HepG2 (cell line): ENCODE measurements at regions not wholly inside any gene's neighbourhood (a gene's known extent, or its start where the extent isn't known, plus 50 kb on each side); places are given as distances from the start of the nearest gene placed in this dataset.

Experiments used
- ATAC-seq: fragments of 200-7000 bp; cut with Tn5 transposase; 3 replicates; pipeline ENCODE4 v1.9.1; 2020; ENCODE audit warnings: mild to moderate bottlenecking, moderate library complexity
- BruUV-seq: library from RNA; stranded (reverse); fragments of 400-500 nt; replicated peaks from 2 replicates; lab custom pipeline; 2021; lab: Mats Ljungman, UMichigan
- CTCF ChIA-PET: fragments of 300-600 bp; formaldehyde crosslinking; extraction: SDS; loops from one replicate; lab custom pipeline; 2021; ENCODE audit warnings: low total read pairs, inconsistent platforms, low intra/inter-chr PET ratio; lab: Yijun Ruan, JAX
- POLR2A ChIA-PET: fragments of 350-600 bp; sonication (Branson Sonifier 250); formaldehyde crosslinking; loops from one replicate; lab custom pipeline; 2020; ENCODE audit warnings: antibody characterized with exemption, inconsistent platforms; lab: Yijun Ruan, JAX
- DNase-seq: peaks from one replicate; pipeline ENCODE4 v3.0.0-alpha.2; 2015; ENCODE audit warnings: low spot score
- FAIRE-seq: peaks from 3 replicates; lab custom pipeline; 2011; peaks lifted over from hg19 to GRCh38; lab: Jason Lieb, UNC
- H2AFZ ChIP-seq: one replicate; pipeline ENCODE4 v1.6.1; 2011; ENCODE audit warnings: low read length, inconsistent platforms
- H3K27ac ChIP-seq: fragments of 300-600 bp; 3 replicates; pipeline ENCODE4 v1.8.0; 2011; ENCODE audit warnings: mixed run types, mild to moderate bottlenecking, mixed read lengths, low read length, inconsistent platforms; ENCODE audit not compliant: insufficient read depth; ENCODE audit errors: extremely low read length
- H3K27me3 ChIP-seq, 2 experiments: fragments of 200-600 bp in 1 of 2; 2 replicates in 1 of 2; 3 replicates in 1 of 2; pipeline versions ENCODE4 v1.6.0 to v1.8.0; 2011; ENCODE audit warnings: low read length in 2 of 2, mild to moderate bottlenecking in 2 of 2, moderate library complexity in 2 of 2, inconsistent platforms in 1 of 2; ENCODE audit not compliant: insufficient read depth in 2 of 2, control insufficient read depth in 1 of 2
- H3K36me3 ChIP-seq, 2 experiments: fragments of 200-600 bp in 1 of 2; replicated peaks in 1 of 2; 2 replicates in 1 of 2; 3 replicates in 1 of 2; pipeline versions ENCODE4 v1.5.1 to v1.8.0; 2011; ENCODE audit warnings: low read length in 2 of 2, inconsistent platforms in 1 of 2; ENCODE audit not compliant: insufficient read depth in 2 of 2, control insufficient read depth in 1 of 2
- H3K4me1 ChIP-seq: 2 replicates; pipeline ENCODE4 v1.5.1; 2012; ENCODE audit warnings: low read length, inconsistent platforms; ENCODE audit not compliant: insufficient read depth
- H3K4me2 ChIP-seq: 2 replicates; pipeline ENCODE4 v1.6.0; 2011; ENCODE audit warnings: low read depth, low read length, inconsistent platforms
- H3K4me3 ChIP-seq, 3 experiments: fragments of 200-600 bp in 1 of 3; sonication (generic), shearing (Covaris generic) in 1 of 3; replicated peaks in 1 of 3; 2 replicates each; pipeline ENCODE4 v1.5.1; 2011 to 2016; ENCODE audit warnings: low read length in 3 of 3, inconsistent platforms in 2 of 3, low read depth in 2 of 3, mild to moderate bottlenecking in 2 of 3, control low read depth in 1 of 3, mixed read lengths in 1 of 3; ENCODE audit not compliant: insufficient read depth in 1 of 3
- H3K79me2 ChIP-seq: one replicate; pipeline ENCODE4 v1.6.1; 2011; ENCODE audit warnings: low read length, inconsistent platforms; ENCODE audit not compliant: insufficient read depth
- H3K9ac ChIP-seq: 2 replicates; pipeline ENCODE4 v1.6.0; 2011; ENCODE audit warnings: mild to moderate bottlenecking, low read depth, low read length, inconsistent platforms; ENCODE audit not compliant: insufficient read depth
- H3K9me3 ChIP-seq: 2 replicates; pipeline ENCODE4 v1.5.1; 2012; ENCODE audit warnings: mild to moderate bottlenecking, low read length
- H4K20me1 ChIP-seq: 2 replicates; pipeline ENCODE4 v1.6.0; 2011; ENCODE audit warnings: inconsistent platforms, mild to moderate bottlenecking, low read length, moderate library complexity; ENCODE audit not compliant: insufficient read depth
- KDM5B ChIP-seq: sonication (generic); formaldehyde crosslinking; IDR thresholded peaks from 2 replicates; pipeline ENCODE4 v1.4.0; 2020; ENCODE audit warnings: missing genetic modification reagents, mild to moderate bottlenecking, borderline replicate concordance
- MAFF ChIP-seq: IDR thresholded peaks from 2 replicates; pipeline ENCODE4 v1.6.1; 2011; ENCODE audit warnings: low read depth, low read length, improper control_type of control experiment
- PTBP1 ChIP-seq: fragments of 200-400 bp; formaldehyde crosslinking; IDR thresholded peaks from 2 replicates; pipeline ENCODE4 v1.6.1; 2018; ENCODE audit warnings: low read length, low read depth; ENCODE audit not compliant: poor library complexity, severe bottlenecking
- RFX1 ChIP-seq: fragments of 450-650 bp; IDR thresholded peaks from 2 replicates; pipeline ENCODE4 v1.6.1; 2017
- ZKSCAN8 ChIP-seq: IDR thresholded peaks from 2 replicates; pipeline ENCODE4 v1.6.1; 2016; ENCODE audit warnings: borderline replicate concordance, missing genetic modification reagents, missing compliant biosample characterization
- ZNF281 ChIP-seq: sonication (generic); formaldehyde crosslinking; IDR thresholded peaks from 2 replicates; pipeline ENCODE4 v1.4.0; 2020; ENCODE audit warnings: missing genetic modification reagents, borderline replicate concordance
- ZNF556 ChIP-seq: sonication (generic); formaldehyde crosslinking; IDR thresholded peaks from 2 replicates; pipeline ENCODE4 v1.4.0; 2020; ENCODE audit warnings: mild to moderate bottlenecking, missing genetic modification reagents, borderline replicate concordance
- ZNF652 ChIP-seq: IDR thresholded peaks from 2 replicates; pipeline ENCODE4 v1.6.1; 2016; ENCODE audit warnings: low read depth, borderline replicate concordance
- WGBS: methylation state at CpG from one replicate; pipeline ENCODE4 v1.1.6; 2017; ENCODE audit warnings: low lambda C conversion rate; 5-methylcytosine and 5-hydroxymethylcytosine counted together
- in situ Hi-C: cut with HindIII; loops from 2 replicates; pipeline ENCODE4 v1.10.0; 2017; ENCODE audit warnings: low pct_unique_long_range_greater_than_20kb; ENCODE audit not compliant: extremely low pct_ligation_motif_present
- intact Hi-C: fragments of 100-400 bp; cut with micrococcal nuclease; formaldehyde crosslinking; loops from one replicate; pipeline ENCODE4 v1.10.0; 2022; ENCODE audit not compliant: unreplicated experiment

- 31% methylated on average over 2 of the region's 2 CpGs for WGBS
- ChIA-PET POLR2A (no interaction called here), CTCF (no interaction called here)
- no peaks in the 10 kb centered on the region for H3K36me3 ChIP-seq
- TF ChIP-seq ZNF281 (no peak), KDM5B (CRISPR knock-in tag) (no peak), ZKSCAN8 (CRISPR knock-in tag) (no peak), MAFF (no peak), RFX1 (no peak), ZNF556 (CRISPR knock-in tag) (no peak), PTBP1 (no peak), ZNF652 (CRISPR knock-in tag) (no peak)
- intact Hi-C loops (no loop called here), in situ Hi-C loops (no loop called here)
- no peaks in the 10 kb centered on the region for H3K9me3 ChIP-seq
- no peaks in the 10 kb centered on the region for H3K27me3 ChIP-seq
- H2AFZ ChIP-seq = no peak overlapping the region
- no TSS peak for BruUV-seq
- H4K20me1 ChIP-seq = no peaks in the 10 kb centered on the region
- no peaks in the 10 kb centered on the region for H3K4me1 ChIP-seq
- H3K9ac ChIP-seq = no peak overlapping the region
- ATAC-seq = peak; percentile 35; the same call in 1 of the 3 replicates
- no peak for FAIRE-seq
- H3K79me2 ChIP-seq = no peaks in the 10 kb centered on the region
- H3K27ac ChIP-seq = no peak overlapping the region
- no peak overlapping the region for H3K4me3 ChIP-seq
- DNase-seq = no peak
- H3K4me2 ChIP-seq = no peak overlapping the region
Observed at GRCh38 chr5:92313385-92313784, 930.3 kb upstream of the ARRDC3 start.
